ENCODE measurements at regions not wholly inside any gene's neighbourhood (a gene's known extent, or its start where the extent isn't known, plus 50 kb on each side); places are given as distances from the start of the nearest gene placed in this dataset.

- H3K4me1 ChIP-seq (ENCODE audit: insufficient read depth, low read length): no peaks in the 10 kb centered on the region
- H3K9ac ChIP-seq (ENCODE audit: insufficient read depth, low read depth, low read length): no peak overlapping the region
- POLR2A ChIA-PET: no interaction called here
- H3K27me3 ChIP-seq (ENCODE audit: control insufficient read depth in 1 of 2, insufficient read depth in 2 of 2, low read length in 2 of 2): no peaks in the 10 kb centered on the region
- ATAC-seq: no peak
- H3K79me2 ChIP-seq (ENCODE audit: insufficient read depth, low read length): no peaks in the 10 kb centered on the region
- H2AFZ ChIP-seq (ENCODE audit: low read length): no peak overlapping the region
- no peak overlapping the region for H3K4me2 ChIP-seq (ENCODE audit: low read depth, low read length)
- H3K27ac ChIP-seq (ENCODE audit: extremely low read length, insufficient read depth, low read length): no peak overlapping the region
- H3K9me3 ChIP-seq (ENCODE audit: low read length): no peaks in the 10 kb centered on the region
- WGBS (ENCODE audit: low lambda C conversion rate): 0% methylated on average over 1 of the region's 1 CpG
- no peak for DNase-seq (ENCODE audit: low spot score)
- H3K4me3 ChIP-seq (replicated peaks in 1 of 3; ENCODE audit: insufficient read depth in 1 of 3, low read depth in 2 of 3, low read length in 3 of 3): no peak overlapping the region
- intact Hi-C loops (cut with micrococcal nuclease; ENCODE audit: unreplicated experiment) (no loop called here), in situ Hi-C loops (cut with HindIII; ENCODE audit: extremely low pct_ligation_motif_present, low pct_unique_long_range_greater_than_20kb) (no loop called here)
- no TSS peak for BruUV-seq (replicated peaks)
- FAIRE-seq: no peak
- H4K20me1 ChIP-seq (ENCODE audit: insufficient read depth, low read length): no peaks in the 10 kb centered on the region
- CTCF ChIA-PET (ENCODE audit: low intra/inter-chr PET ratio, low total read pairs): no interaction called here
- H3K36me3 ChIP-seq (replicated peaks in 1 of 2; ENCODE audit: control insufficient read depth in 1 of 2, insufficient read depth in 2 of 2, low read length in 2 of 2): no peaks in the 10 kb centered on the region
- no peak for TF ChIP-seq ZNF547 (CRISPR knock-in tag; IDR thresholded peaks at IDR 0.05)
- no peak for TF ChIP-seq KDM4B (CRISPR knock-in tag; IDR thresholded peaks at IDR 0.05)
- TF ChIP-seq, protein P1, sequence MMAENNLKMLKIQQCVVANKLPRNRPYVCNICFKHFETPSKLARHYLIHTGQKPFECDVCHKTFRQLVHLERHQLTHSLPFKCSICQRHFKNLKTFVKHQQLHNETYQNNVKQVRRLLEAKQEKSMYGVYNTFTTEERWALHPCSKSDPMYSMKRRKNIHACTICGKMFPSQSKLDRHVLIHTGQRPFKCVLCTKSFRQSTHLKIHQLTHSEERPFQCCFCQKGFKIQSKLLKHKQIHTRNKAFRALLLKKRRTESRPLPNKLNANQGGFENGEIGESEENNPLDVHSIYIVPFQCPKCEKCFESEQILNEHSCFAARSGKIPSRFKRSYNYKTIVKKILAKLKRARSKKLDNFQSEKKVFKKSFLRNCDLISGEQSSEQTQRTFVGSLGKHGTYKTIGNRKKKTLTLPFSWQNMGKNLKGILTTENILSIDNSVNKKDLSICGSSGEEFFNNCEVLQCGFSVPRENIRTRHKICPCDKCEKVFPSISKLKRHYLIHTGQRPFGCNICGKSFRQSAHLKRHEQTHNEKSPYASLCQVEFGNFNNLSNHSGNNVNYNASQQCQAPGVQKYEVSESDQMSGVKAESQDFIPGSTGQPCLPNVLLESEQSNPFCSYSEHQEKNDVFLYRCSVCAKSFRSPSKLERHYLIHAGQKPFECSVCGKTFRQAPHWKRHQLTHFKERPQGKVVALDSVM (CRISPR knock-in tag; IDR thresholded peaks at IDR 0.05): no peak
- TF ChIP-seq SIX4 (CRISPR knock-in tag; IDR thresholded peaks at IDR 0.05): no peak
- TF ChIP-seq TBP (CRISPR knock-in tag; IDR thresholded peaks at IDR 0.05): no peak
- TF ChIP-seq ELF1 (CRISPR knock-in tag; IDR thresholded peaks at IDR 0.05): no peak
- TF ChIP-seq MIXL1 (CRISPR knock-in tag; IDR thresholded peaks at IDR 0.05): no peak
- TF ChIP-seq STAT5B (CRISPR knock-in tag; IDR thresholded peaks at IDR 0.05): no peak
- no peak for TF ChIP-seq NBN (conservative IDR thresholded peaks at IDR 0.05)
- TF ChIP-seq ZFP82 (CRISPR knock-in tag; IDR thresholded peaks at IDR 0.05; ENCODE audit: borderline replicate concordance): no peak
- TF ChIP-seq, protein P2, sequence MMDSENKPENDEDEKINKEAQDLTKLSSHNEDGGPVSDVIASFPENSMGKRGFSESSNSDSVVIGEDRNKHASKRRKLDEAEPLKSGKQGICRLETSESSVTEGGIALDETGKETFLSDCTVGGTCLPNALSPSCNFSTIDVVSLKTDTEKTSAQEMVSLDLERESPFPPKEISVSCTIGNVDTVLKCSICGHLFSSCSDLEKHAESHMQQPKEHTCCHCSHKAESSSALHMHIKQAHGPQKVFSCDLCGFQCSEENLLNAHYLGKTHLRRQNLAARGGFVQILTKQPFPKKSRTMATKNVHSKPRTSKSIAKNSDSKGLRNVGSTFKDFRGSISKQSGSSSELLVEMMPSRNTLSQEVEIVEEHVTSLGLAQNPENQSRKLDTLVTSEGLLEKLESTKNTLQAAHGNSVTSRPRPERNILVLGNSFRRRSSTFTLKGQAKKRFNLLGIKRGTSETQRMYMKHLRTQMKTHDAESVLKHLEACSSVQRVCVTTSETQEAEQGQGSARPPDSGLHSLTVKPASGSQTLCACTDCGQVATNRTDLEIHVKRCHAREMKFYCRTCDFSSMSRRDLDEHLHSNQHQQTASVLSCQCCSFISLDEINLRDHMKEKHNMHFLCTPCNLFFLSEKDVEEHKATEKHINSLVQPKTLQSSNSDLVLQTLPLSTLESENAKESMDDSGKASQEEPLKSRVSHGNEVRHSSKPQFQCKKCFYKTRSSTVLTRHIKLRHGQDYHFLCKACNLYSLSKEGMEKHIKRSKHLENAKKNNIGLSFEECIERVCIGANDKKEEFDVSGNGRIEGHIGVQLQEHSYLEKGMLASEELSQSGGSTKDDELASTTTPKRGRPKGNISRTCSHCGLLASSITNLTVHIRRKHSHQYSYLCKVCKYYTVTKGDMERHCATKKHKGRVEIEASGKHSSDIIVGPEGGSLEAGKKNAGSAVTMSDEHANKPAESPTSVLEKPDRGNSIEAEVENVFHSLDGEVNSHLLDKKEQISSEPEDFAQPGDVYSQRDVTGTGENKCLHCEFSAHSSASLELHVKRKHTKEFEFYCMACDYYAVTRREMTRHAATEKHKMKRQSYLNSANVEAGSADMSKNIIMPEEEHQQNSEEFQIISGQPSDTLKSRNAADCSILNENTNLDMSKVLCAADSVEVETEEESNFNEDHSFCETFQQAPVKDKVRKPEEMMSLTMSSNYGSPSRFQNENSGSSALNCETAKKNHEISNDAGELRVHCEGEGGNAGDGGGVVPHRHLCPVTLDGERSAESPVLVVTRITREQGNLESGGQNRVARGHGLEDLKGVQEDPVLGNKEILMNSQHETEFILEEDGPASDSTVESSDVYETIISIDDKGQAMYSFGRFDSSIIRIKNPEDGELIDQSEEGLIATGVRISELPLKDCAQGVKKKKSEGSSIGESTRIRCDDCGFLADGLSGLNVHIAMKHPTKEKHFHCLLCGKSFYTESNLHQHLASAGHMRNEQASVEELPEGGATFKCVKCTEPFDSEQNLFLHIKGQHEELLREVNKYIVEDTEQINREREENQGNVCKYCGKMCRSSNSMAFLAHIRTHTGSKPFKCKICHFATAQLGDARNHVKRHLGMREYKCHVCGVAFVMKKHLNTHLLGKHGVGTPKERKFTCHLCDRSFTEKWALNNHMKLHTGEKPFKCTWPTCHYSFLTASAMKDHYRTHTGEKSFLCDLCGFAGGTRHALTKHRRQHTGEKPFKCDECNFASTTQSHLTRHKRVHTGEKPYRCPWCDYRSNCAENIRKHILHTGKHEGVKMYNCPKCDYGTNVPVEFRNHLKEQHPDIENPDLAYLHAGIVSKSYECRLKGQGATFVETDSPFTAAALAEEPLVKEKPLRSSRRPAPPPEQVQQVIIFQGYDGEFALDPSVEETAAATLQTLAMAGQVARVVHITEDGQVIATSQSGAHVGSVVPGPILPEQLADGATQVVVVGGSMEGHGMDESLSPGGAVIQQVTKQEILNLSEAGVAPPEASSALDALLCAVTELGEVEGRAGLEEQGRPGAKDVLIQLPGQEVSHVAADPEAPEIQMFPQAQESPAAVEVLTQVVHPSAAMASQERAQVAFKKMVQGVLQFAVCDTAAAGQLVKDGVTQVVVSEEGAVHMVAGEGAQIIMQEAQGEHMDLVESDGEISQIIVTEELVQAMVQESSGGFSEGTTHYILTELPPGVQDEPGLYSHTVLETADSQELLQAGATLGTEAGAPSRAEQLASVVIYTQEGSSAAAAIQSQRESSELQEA (CRISPR knock-in tag; IDR thresholded peaks at IDR 0.05; ENCODE audit: not compliant biosample characterization): no peak
- no peak for TF ChIP-seq PRDM10 (CRISPR knock-in tag; IDR thresholded peaks at IDR 0.05; ENCODE audit: low read depth)
These were observed 348.7 kb upstream of the PCSK5 start for GRCh38 chr9:75541734-75542133.
